HG02943 (cell line): ENCODE measurements at regions not wholly inside any gene's neighbourhood (a gene's known extent, or its start where the extent isn't known, plus 50 kb on each side); places are given as distances from the start of the nearest gene placed in this dataset.
"Not testable (repeated sequence)": the region's sequence is repeated elsewhere in the genome, so short reads cannot be mapped to it uniquely, and the experiment has no call there.

Source experiments
- ATAC-seq: cut with Tn5 transposase; IDR thresholded peaks from one replicate; pipeline ENCODE4 v1.9.1; 2021; ENCODE audit warnings: mild to moderate bottlenecking, low read depth, moderate library complexity; ENCODE audit not compliant: unreplicated experiment

- no peak for ATAC-seq
Measured at GRCh38 chr5:57738787-57739186, 256.2 kb upstream of the ACTBL2 start.

DNA sequence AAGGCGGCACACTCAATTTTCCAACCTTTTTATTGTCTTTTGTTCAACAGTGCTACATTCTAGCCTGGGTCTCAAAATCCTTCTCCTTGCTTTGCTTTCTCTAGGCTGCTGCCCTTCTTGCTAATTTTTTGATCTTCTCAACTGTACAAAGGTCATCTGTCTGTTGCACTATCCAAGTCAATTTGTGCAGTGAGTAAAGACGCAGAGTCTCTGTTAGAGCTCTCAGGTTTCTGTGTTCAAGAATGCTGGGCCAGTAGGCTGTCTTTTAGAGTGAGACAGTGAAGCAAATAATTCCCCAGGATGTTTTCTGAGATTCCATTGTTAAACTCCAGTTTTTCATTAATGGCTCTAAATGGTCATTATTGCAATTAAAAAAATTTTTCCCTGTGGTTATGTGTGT lies 255.7 kb upstream of the ACTBL2 start:
- ATAC-seq: no peak

DNA sequence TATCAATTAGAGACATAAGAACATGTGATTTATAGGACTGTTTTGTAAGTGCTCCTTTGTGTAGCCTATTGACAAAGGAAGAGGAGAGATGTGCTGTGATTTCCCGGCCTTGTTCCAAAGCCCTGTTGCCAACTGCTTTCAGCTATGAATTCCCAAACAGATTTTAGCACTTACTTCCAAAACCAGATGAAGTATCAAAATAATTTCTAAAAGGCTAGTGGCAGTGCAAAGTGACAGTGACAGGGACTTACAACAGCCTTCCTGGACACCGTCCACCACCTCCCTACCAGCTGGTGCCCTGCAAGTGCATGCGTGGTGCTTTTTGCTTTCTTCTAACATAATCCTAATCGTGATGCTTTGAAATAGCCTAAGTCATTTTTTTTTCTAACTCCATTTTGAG lies 254.1 kb upstream of the ACTBL2 start:
- ATAC-seq: no peak

DNA sequence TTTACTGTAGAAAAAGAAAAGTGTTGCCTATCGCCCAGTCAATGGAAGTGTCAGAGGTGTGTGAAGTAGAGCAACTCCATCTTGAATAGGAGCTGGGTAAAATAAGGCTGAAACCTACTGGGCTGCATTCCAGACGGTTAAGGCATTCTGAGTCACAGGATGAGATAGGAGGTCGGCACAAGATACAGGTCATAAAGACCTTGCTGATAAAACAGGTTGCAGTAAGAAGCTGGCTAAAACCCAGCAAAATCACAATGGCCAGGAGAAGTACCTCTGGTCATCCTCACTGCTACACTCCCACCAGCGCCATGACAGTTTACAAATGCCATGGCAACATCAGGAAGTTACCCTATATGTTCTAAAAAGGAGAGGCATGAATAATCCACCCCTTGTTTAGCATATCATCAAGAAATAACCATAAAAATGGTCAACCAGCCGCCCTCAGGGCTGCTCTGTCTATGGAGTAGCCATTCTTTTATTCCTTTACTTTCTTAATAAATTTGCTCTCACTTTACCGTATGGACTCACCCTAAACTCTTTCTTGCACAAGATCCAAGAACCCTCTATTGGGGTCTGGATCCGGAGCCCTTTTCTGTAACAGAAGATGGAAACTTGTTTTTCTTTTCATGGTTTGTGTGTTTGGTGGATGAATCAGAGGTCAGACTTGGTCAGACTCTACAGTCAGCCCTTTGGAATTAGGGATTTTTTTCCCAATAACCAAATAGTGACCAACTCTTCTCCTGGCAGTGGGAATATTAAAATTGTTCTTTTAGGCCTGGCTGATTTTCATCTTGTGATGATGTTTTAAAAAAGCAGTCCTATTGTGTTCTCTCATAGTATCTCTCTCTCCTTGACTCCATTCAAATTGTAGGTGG lies 252.9 kb upstream of the ACTBL2 start:
- not testable (repeated sequence) for ATAC-seq

DNA sequence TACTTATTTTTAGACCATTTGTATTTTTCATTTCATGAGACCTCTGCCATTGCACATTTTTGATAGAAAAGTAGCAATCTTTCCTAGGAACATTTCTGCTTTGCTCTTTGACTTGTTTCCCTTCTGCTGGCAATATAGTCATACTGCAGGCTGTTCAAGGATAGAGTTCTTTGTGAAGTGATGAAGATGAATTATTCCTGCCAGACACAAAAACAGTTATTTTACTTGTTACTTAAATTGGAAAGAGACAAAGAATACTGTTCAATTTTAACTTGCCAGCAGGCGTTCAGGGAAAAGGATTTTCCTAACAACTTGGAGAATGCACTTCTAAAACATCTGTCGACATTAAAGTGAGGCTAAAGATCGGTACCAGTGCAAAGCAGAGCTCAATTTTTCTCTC lies 251.7 kb upstream of the ACTBL2 start:
- no peak for ATAC-seq

- no peak for ATAC-seq
Measured at GRCh38 chr5:57727591-57727990, 245.0 kb upstream of the ACTBL2 start.

GRCh38 chr5:57725658-57726504 lies 243.3 kb upstream of the ACTBL2 start:
- no peak for ATAC-seq

DNA sequence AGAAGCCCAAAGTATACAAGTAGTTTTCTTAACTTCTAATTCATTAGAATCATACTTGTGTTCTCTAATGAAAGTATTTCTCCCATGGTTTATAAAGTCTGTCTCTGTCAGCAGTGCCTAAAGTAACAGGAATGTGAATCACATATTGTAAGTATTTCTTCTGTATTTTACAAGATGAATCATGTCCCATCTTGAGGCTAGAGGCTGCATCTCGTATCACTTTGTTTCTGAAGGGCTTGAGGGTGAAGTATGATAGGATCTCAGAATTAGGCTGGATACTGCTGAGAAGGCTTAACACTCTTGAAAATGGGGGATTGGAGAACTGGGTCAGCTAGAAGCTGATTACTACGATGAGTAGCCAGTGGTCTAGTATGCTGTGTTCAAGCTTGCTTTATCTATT lies 242.2 kb upstream of the ACTBL2 start:
- ATAC-seq: no peak

DNA sequence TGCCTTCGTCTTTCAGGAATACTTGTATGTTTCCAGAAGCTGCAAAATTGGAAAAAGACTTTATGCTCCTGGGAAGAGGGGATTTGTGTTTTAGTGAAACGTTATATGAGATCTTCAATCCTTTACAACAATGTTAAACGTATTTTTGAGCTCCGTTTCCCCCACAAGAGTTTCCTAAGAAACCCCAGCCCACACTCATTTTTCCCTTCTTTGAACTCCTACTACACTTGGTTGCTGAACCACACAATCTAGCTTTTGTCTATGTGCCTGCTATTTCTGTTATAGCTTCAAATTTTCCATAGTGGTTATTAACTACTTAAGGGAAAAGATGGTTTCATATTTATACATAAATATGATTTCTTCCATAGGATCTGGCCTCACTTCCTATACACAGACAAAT lies 238.6 kb upstream of the ACTBL2 start:
- ATAC-seq: no peak

DNA sequence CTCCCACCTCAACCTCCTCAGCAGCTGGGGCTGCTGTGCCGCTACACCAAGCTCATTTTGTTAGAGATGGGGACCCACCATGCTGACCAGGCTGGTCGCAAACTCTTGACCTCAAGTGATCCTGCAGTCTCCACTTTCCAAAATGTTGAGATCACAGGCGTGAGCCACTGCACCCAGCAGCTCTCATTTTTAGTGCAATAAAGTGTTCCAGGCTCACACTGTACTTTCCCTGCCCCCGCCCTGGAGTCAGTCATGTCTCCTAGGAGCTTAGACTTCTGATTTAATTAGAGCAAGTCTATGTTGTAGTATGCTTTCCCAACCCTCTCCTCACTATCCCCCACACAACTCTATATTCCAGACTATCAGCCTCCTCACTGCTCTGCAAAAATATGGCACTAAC lies 238.0 kb upstream of the ACTBL2 start:
- ATAC-seq: no peak

- ATAC-seq: no peak
Measured at GRCh38 chr5:57719216-57719615, 236.6 kb upstream of the ACTBL2 start.

- no peak for ATAC-seq
Measured at GRCh38 chr5:57718155-57718554, 235.5 kb upstream of the ACTBL2 start.

DNA sequence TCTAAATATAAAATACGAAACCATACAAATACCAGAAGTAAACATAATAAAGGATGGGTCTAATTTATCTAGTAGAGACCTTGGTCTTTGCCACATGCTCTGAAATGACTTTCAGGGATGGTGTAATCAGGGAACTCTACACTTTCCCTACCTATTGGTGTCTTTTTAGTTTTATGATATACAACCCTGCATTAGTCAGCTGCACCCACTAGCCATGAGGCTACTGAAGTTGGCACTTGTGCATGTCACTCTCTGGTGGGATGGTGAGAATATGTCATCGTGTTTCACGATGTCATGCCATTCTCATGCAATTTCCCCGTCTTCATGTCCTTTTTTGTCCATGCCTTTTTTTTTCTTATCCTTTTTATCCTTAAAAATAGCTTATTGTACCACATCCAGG lies 234.9 kb upstream of the ACTBL2 start:
- no peak for ATAC-seq

- no peak for ATAC-seq
Measured at GRCh38 chr5:57716661-57717060, 234.1 kb upstream of the ACTBL2 start.

DNA sequence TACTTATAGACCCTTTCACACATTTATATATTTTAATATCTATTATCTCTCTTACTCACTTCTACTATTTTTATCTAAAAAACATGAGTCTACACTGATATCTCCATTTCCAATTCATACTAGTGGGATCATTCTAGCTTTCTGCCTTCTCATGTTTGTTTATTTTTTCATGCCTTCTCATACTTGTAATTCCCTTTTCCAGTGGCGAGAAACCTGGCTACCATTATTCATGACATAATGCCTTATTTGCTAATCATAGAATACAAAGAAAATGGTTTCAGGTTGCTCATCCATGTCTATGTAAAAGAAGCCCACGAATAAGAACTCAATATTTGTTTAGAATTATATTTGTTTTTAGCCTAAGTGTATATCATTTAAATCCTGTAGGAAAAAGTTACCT lies 232.7 kb upstream of the ACTBL2 start:
- ATAC-seq: no peak

GRCh38 chr5:57713535-57713934 lies 230.9 kb upstream of the ACTBL2 start:
- ATAC-seq: not testable (repeated sequence)

- ATAC-seq: no peak
Measured at GRCh38 chr5:57711946-57712345, 229.3 kb upstream of the ACTBL2 start.

DNA sequence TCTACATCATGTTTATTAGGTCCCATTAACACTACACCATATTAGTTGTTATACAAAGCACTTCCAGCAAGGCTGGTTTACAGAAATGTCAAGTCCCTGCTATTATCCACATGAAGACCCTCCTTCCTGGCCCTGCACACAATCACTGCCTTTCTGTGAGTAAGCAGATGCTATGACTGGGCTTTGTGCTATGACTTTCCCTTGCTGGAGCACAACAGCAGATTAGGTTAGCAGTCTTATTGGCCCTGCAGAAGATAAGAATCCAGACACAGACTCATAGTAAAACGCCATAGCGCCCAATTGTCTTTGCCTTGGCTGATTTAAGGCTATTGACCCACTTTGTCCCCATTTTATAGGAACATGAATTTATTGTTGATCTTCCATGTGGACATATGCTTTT lies 228.9 kb upstream of the ACTBL2 start:
- no peak for ATAC-seq

DNA sequence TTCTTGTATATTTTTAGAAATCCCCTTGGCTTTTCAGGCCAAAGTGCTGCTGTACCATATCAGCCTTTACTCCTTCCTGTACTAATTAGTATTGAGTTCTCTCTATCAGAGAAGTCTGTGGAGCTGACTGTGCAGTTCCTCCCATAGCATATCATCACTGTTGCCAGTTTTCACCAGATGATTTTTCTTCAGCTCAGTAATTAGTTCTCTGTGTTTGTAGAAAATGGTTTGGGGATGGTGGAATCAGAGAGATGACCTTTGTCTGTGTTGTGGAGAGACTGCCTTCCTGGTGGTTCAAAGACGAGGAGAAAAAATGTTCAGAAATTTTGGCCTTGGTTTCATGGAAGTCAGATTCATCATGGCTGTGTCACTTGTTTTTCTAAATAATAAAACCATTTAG lies 227.5 kb upstream of the ACTBL2 start:
- ATAC-seq: no peak

- ATAC-seq: no peak
Measured at GRCh38 chr5:57705769-57706168, 223.2 kb upstream of the ACTBL2 start.

DNA sequence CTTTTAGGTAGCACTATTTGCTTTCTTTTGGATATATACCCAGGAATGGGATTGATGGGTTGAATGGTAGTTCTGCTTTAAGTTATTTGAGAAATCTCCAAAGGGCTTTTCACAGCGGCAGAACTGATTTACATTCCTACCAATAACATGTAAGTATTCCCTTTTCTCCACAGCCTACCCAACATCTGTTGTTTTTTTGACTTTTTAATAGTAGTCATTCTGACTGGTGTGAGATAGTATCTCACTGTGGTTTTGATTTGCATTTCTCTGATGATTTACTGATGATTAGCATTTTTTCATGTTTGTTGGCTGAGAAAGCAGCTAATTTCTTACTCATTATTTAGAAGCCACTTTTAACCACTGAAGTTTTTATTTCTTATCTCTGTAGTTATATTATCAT lies 221.1 kb upstream of the ACTBL2 start:
- ATAC-seq: no peak

GRCh38 chr5:57700484-57700883 lies 217.9 kb upstream of the ACTBL2 start:
- ATAC-seq: no peak
